ENCODE measurements at regions not wholly inside any gene's neighbourhood (a gene's known extent, or its start where the extent isn't known, plus 50 kb on each side); places are given as distances from the start of the nearest gene placed in this dataset.

DNA sequence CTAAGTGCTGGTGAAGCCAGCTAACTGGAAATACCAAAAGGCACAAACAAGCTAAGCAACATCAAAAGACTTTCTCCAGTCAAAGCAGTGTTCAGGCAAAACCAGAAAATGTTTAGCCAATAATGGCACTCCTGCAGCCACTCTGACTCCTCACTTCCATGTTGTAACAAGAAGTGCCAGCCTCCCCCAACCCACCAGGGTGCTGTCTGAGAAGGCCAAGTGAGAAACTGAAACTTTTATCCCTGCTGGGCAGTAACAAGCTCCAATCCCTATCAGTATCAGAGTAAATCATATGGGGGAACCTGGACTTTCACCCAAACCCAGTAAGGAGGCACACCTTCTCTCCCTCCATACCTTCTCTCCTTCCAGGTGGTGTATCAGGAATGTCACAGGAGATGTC lies 414.8 kb upstream of the NMUR2 start:
- TF ChIP-seq TCF4 (CRISPR knock-in tag; IDR thresholded peaks at IDR 0.05; ENCODE audit: borderline replicate concordance) (no peak), OSR1 (CRISPR knock-in tag; IDR thresholded peaks at IDR 0.05) (no peak), RARB (CRISPR knock-in tag; IDR thresholded peaks at IDR 0.05) (no peak), ZC3H10 (CRISPR knock-in tag; IDR thresholded peaks at IDR 0.05) (no peak), ZNF565 (CRISPR knock-in tag; conservative IDR thresholded peaks at IDR 0.05; ENCODE audit: low read depth) (no peak), TOX (CRISPR knock-in tag; IDR thresholded peaks at IDR 0.05; ENCODE audit: borderline replicate concordance) (no peak), ESRRG (CRISPR knock-in tag; IDR thresholded peaks at IDR 0.05) (no peak), ZFP30 (CRISPR knock-in tag; IDR thresholded peaks at IDR 0.05) (no peak), ZNF70 (CRISPR knock-in tag; IDR thresholded peaks at IDR 0.05) (no peak), GLIS3 (CRISPR knock-in tag; IDR thresholded peaks at IDR 0.05) (no peak)
